ENCODE measurements at regions not wholly inside any gene's neighbourhood (a gene's known extent, or its start where the extent isn't known, plus 50 kb on each side); places are given as distances from the start of the nearest gene placed in this dataset.

GRCh38 chr11:27191639-27192038, 151.0 kb downstream of the BBOX1 start:
- DNase-seq (ENCODE audit: low spot score) = no peak

- no peak for DNase-seq (ENCODE audit: low spot score)
These were observed 148.1 kb downstream of the BBOX1 start for GRCh38 chr11:27188696-27189095.

GRCh38 chr11:27187848-27188621, 147.4 kb downstream of the BBOX1 start:
- no peak for DNase-seq (ENCODE audit: low spot score)

GRCh38 chr11:27187075-27187847, 146.6 kb downstream of the BBOX1 start:
- DNase-seq (ENCODE audit: low spot score) = no peak

- no peak for DNase-seq (ENCODE audit: low spot score)
These were observed 146.0 kb downstream of the BBOX1 start for GRCh38 chr11:27186580-27186979.

- DNase-seq (ENCODE audit: low spot score) = no peak
These were observed 144.1 kb downstream of the BBOX1 start for GRCh38 chr11:27184458-27185312.

- DNase-seq (ENCODE audit: low spot score) = peak; percentile 67
These were observed 143.2 kb downstream of the BBOX1 start for GRCh38 chr11:27183672-27184457.

GRCh38 chr11:27179334-27179733, 138.7 kb downstream of the BBOX1 start:
- no peak for DNase-seq (ENCODE audit: low spot score)

- DNase-seq (ENCODE audit: low spot score) = no peak
These were observed 138.2 kb downstream of the BBOX1 start for GRCh38 chr11:27178859-27179258.
